ENCODE measurements at regions not wholly inside any gene's neighbourhood (a gene's known extent, or its start where the extent isn't known, plus 50 kb on each side); places are given as distances from the start of the nearest gene placed in this dataset.

GRCh38 chr14:55946231-55946630, 172.0 kb upstream of the PELI2 start:
- no peaks in the 10 kb centered on the region for H3K27me3 ChIP-seq
- no peak for DNase-seq
- H3K27ac ChIP-seq, result no peak overlapping the region
- TF ChIP-seq CTCF (IDR thresholded peaks at IDR 0.05) (no peak), EP300 (IDR thresholded peaks at IDR 0.05) (no peak), POLR2A (IDR thresholded peaks at IDR 0.05) (no peak)
- H3K36me3 ChIP-seq, result no peaks in the 10 kb centered on the region
- intact Hi-C loops (cut with DNase I), result no loop called here
- H3K4me1 ChIP-seq (ENCODE audit: insufficient read depth), result no peaks in the 10 kb centered on the region
- H3K4me3 ChIP-seq, result no peak overlapping the region
- WGBS, 3 donors, result 62 to 66% (median 63%) methylated on average over 2 of the region's 2 CpGs
- H3K9me3 ChIP-seq, result no peaks in the 10 kb centered on the region

GRCh38 chr14:55948399-55948798, 169.8 kb upstream of the PELI2 start:
- intact Hi-C loops (cut with DNase I), result no loop called here
- Histone ChIP-seq H3K27me3 (no peaks in the 10 kb centered on the region), H3K27ac (no peak overlapping the region), H3K4me1 (ENCODE audit: insufficient read depth) (no peaks in the 10 kb centered on the region), H3K4me3 (no peak overlapping the region), H3K9me3 (no peaks in the 10 kb centered on the region), H3K36me3 (no peaks in the 10 kb centered on the region)
- no peak for DNase-seq
- 88 to 90% (median 89%) methylated on average over 3 of the region's 3 CpGs for WGBS, 3 donors
- no peak for TF ChIP-seq POLR2A (IDR thresholded peaks at IDR 0.05)
- TF ChIP-seq EP300 (IDR thresholded peaks at IDR 0.05), result no peak

- WGBS, 3 donors, result 43 to 61% (median 45%) methylated on average over 3 of the region's 3 CpGs
- no peak overlapping the region for H3K4me3 ChIP-seq
- DNase-seq, result no peak
- H3K4me1 ChIP-seq (ENCODE audit: insufficient read depth), result no peaks in the 10 kb centered on the region
- TF ChIP-seq CTCF (IDR thresholded peaks at IDR 0.05) (no peak), EP300 (IDR thresholded peaks at IDR 0.05) (no peak), POLR2A (IDR thresholded peaks at IDR 0.05) (no peak)
- no peak overlapping the region for H3K27ac ChIP-seq
- no peaks in the 10 kb centered on the region for H3K27me3 ChIP-seq
- no peaks in the 10 kb centered on the region for H3K9me3 ChIP-seq
- no peaks in the 10 kb centered on the region for H3K36me3 ChIP-seq
- intact Hi-C loops (cut with DNase I), result no loop called here
These were observed 168.5 kb upstream of the PELI2 start for GRCh38 chr14:55949708-55950107.

- Histone ChIP-seq H3K27ac (no peak overlapping the region), H3K4me1 (ENCODE audit: insufficient read depth) (no peaks in the 10 kb centered on the region), H3K9me3 (no peaks in the 10 kb centered on the region), H3K4me3 (no peak overlapping the region), H3K27me3 (no peaks in the 10 kb centered on the region), H3K36me3 (no peaks in the 10 kb centered on the region)
- TF ChIP-seq CTCF (IDR thresholded peaks at IDR 0.05) (no peak), POLR2A (IDR thresholded peaks at IDR 0.05) (no peak), EP300 (IDR thresholded peaks at IDR 0.05) (no peak)
- WGBS, 3 donors, result 47 to 64% (median 47%) methylated on average over 7 of the region's 7 CpGs
- DNase-seq, result no peak
- intact Hi-C loops (cut with DNase I), result no loop called here
These were observed 168.1 kb upstream of the PELI2 start for GRCh38 chr14:55950135-55950534.

- WGBS, 3 donors, result 86 to 90% (median 87%) methylated on average over 9 of the region's 9 CpGs
- TF ChIP-seq CTCF (IDR thresholded peaks at IDR 0.05) (no peak), EP300 (IDR thresholded peaks at IDR 0.05) (no peak), POLR2A (IDR thresholded peaks at IDR 0.05) (no peak)
- Histone ChIP-seq H3K9me3 (no peaks in the 10 kb centered on the region), H3K36me3 (no peaks in the 10 kb centered on the region), H3K4me1 (ENCODE audit: insufficient read depth) (no peaks in the 10 kb centered on the region), H3K27me3 (no peaks in the 10 kb centered on the region), H3K27ac (no peak overlapping the region), H3K4me3 (no peak overlapping the region)
- DNase-seq, result no peak
- intact Hi-C loops (cut with DNase I), result no loop called here
These were observed 166.6 kb upstream of the PELI2 start for GRCh38 chr14:55951341-55952206.

Data from ovary (tissue), 7 donors.